Upper lobe of left lung (tissue), 6 donors: ENCODE measurements at regions not wholly inside any gene's neighbourhood (a gene's known extent, or its start where the extent isn't known, plus 50 kb on each side); places are given as distances from the start of the nearest gene placed in this dataset.

Experiments used
- ATAC-seq, 2 donors: fragments of 200-7000 bp; cut with Tn5 transposase; one replicate each; pipeline ENCODE4 v1.9.1; 2022; ENCODE audit warnings: mild to moderate bottlenecking in 2 of 2, moderate library complexity in 2 of 2; ENCODE audit not compliant: low FRiP score in 2 of 2
- DNase-seq, 2 donors: peaks; one replicate each; pipeline ENCODE4 v3.0.0-alpha.2; 2019 to 2020
- H3K27ac ChIP-seq, 4 donors: fragments of 200-600 bp; sonication (generic); one replicate each; pipeline ENCODE4 v1.5.1; 2016 to 2019
- H3K27me3 ChIP-seq, 4 donors: fragments of 200-600 bp; sonication (generic); one replicate each; pipeline ENCODE4 v1.5.1; 2017 to 2019
- H3K36me3 ChIP-seq, 4 donors: fragments of 200-600 bp; sonication (generic); one replicate each; pipeline ENCODE4 v1.5.1; 2016 to 2019
- H3K4me1 ChIP-seq, 4 donors: fragments of 200-600 bp; sonication (generic); one replicate each; pipeline ENCODE4 v1.5.1; 2018 to 2019
- H3K4me3 ChIP-seq, 4 donors: fragments of 200-600 bp; sonication (generic); one replicate each; pipeline ENCODE4 v1.5.1; 2017 to 2019; ENCODE audit warnings: mild to moderate bottlenecking in 2 of 4, moderate library complexity in 1 of 4
- H3K9me3 ChIP-seq, 4 donors: fragments of 200-600 bp; sonication (generic); one replicate each; pipeline ENCODE4 v1.5.1; 2018 to 2019
- CTCF ChIP-seq, 6 experiments: fragments of 450-650 bp in 4 of 6; fragments of 200-600 bp in 2 of 6; sonication (generic) in 2 of 6; IDR thresholded peaks; one replicate each; pipeline ENCODE4 v1.5.1; 2016 to 2019; ENCODE audit warnings: antibody characterized with exemption in 6 of 6
- EP300 ChIP-seq, 4 donors: sonication (generic); formaldehyde crosslinking; IDR thresholded peaks; one replicate each; pipeline ENCODE4 v1.5.1; 2017; ENCODE audit warnings: antibody characterized with exemption in 4 of 4, control low read depth in 2 of 4
- POLR2A ChIP-seq, 4 donors: fragments of 450-650 bp; IDR thresholded peaks; one replicate each; pipeline ENCODE4 v1.5.1; 2016 to 2017; ENCODE audit warnings: antibody characterized with exemption in 4 of 4, mild to moderate bottlenecking in 2 of 4
- POLR2AphosphoS5 ChIP-seq, 2 donors: sonication (generic); formaldehyde crosslinking; IDR thresholded peaks; one replicate each; pipeline ENCODE4 v1.5.1; 2017; ENCODE audit warnings: antibody characterized with exemption in 2 of 2
- WGBS, 2 donors: methylation state at CpG; one replicate each; pipeline ENCODE4 v1.1.5; 2017 to 2018; 5-methylcytosine and 5-hydroxymethylcytosine counted together
- donor health status: DM: no; HTN: no; CAD: no; lungs with moderate emphysema.
- donor health status: DM: no; HTN: yes; CAD: no; lungs with severe emphysema.

DNA sequence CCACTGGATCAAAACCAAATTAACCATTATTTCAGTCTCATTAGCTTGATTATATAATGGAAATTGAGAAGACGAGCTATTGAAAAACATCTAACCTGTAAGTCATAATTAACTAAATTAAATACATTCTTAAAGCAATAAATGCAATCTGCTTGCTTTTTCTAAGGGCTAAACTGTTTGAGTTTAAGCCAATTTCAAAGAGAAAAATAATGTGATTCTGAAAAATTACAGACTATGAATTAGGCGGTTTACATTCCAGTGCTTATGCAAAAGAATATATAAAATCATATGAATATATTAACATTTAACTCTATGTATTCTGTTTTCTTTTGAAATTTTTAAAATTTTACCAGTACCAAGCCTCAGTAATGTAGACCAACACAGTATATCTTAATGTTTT, 1349.4 kb downstream of the FSCB start:
- TF ChIP-seq POLR2AphosphoS5 (IDR thresholded peaks at IDR 0.05) (no peak), POLR2A (IDR thresholded peaks at IDR 0.05) (no peak), EP300 (IDR thresholded peaks at IDR 0.05) (no peak), CTCF (IDR thresholded peaks at IDR 0.05) (no peak)
- no peak overlapping the region for H3K4me3 ChIP-seq
- no peak overlapping the region for H3K27ac ChIP-seq
- H3K36me3 ChIP-seq = no peaks in the 10 kb centered on the region
- H3K27me3 ChIP-seq = no peaks in the 10 kb centered on the region
- no peak for DNase-seq
- no peak for ATAC-seq
- 75 to 77% methylated on average over 2 of the region's 2 CpGs for WGBS, 2 donors
- no peaks in the 10 kb centered on the region for H3K9me3 ChIP-seq
- H3K4me1 ChIP-seq = no peaks in the 10 kb centered on the region

DNA sequence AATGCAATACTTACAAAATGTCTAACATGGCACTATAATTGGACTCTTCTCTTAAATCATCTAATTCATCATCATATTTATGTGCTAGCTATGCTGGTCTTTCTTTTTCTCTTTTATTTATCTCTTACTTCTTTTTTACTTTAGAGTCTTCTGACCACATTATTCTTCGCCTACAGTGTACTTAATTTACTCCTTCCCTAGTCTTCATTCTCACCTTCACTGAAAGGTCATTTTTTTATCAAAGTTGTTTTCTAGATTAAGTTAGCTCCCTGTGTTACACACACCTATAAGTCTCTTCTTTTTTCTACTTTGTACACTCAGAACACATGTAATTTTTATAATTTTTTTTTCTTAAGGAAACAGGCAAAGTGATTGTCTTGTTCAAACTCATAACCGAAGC, 1351.2 kb downstream of the FSCB start:
- no peaks in the 10 kb centered on the region for H3K9me3 ChIP-seq
- 84 to 86% methylated on average over 2 of the region's 2 CpGs for WGBS, 2 donors
- no peak overlapping the region for H3K4me3 ChIP-seq
- no peak overlapping the region for H3K27ac ChIP-seq
- no peaks in the 10 kb centered on the region for H3K36me3 ChIP-seq
- DNase-seq (no peak), ATAC-seq (no peak)
- no peaks in the 10 kb centered on the region for H3K4me1 ChIP-seq
- TF ChIP-seq POLR2AphosphoS5 (IDR thresholded peaks at IDR 0.05) (no peak), EP300 (IDR thresholded peaks at IDR 0.05) (no peak), POLR2A (IDR thresholded peaks at IDR 0.05) (no peak), CTCF (IDR thresholded peaks at IDR 0.05) (no peak)
- no peaks in the 10 kb centered on the region for H3K27me3 ChIP-seq

DNA sequence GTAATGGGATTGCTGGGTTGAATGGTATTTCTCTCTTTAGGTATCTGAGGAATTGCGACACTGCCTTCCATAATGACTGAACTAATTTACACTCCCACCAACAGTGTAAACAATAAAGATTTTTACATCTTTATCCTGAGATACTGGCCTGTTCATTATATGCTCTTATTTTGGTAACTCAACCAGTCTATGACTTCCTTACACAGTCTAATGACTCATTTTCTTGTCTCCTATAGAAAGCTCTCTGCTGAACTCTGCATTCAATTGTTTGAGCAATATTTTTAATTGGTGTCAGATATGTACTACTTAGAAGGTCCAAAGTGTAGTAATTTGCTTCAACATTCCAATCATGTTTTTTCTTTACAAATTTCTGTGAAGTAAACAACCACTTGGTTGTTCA, 1351.8 kb downstream of the FSCB start:
- Histone ChIP-seq H3K4me1 (no peaks in the 10 kb centered on the region), H3K9me3 (no peaks in the 10 kb centered on the region), H3K27ac (no peak overlapping the region), H3K36me3 (no peaks in the 10 kb centered on the region), H3K4me3 (no peak overlapping the region), H3K27me3 (no peaks in the 10 kb centered on the region)
- ATAC-seq (no peak), DNase-seq (no peak)
- 93 to 94% methylated on average over 1 of the region's 1 CpG for WGBS, 2 donors
- no peak for TF ChIP-seq CTCF (IDR thresholded peaks at IDR 0.05)

- Histone ChIP-seq H3K4me1 (no peaks in the 10 kb centered on the region), H3K9me3 (no peaks in the 10 kb centered on the region), H3K4me3 (no peak overlapping the region), H3K36me3 (no peaks in the 10 kb centered on the region), H3K27ac (no peak overlapping the region), H3K27me3 (no peaks in the 10 kb centered on the region)
- DNase-seq (no peak), ATAC-seq (no peak)
- WGBS, 2 donors = 52 to 72% methylated on average over 3 of the region's 3 CpGs
- TF ChIP-seq CTCF (IDR thresholded peaks at IDR 0.05) (no peak), POLR2A (IDR thresholded peaks at IDR 0.05) (no peak), EP300 (IDR thresholded peaks at IDR 0.05) (no peak), POLR2AphosphoS5 (IDR thresholded peaks at IDR 0.05) (no peak)
Observed at GRCh38 chr14:43147485-43147884, 1359.6 kb downstream of the FSCB start.

GRCh38 chr14:43145361-43145760, 1361.7 kb downstream of the FSCB start:
- Histone ChIP-seq H3K27me3 (no peaks in the 10 kb centered on the region), H3K36me3 (no peaks in the 10 kb centered on the region), H3K27ac (no peak overlapping the region), H3K9me3 (no peaks in the 10 kb centered on the region), H3K4me3 (no peak overlapping the region), H3K4me1 (no peaks in the 10 kb centered on the region)
- no peak for DNase-seq
- no peak for TF ChIP-seq POLR2A (IDR thresholded peaks at IDR 0.05)
- TF ChIP-seq CTCF (IDR thresholded peaks at IDR 0.05) = no peak
- no peak for TF ChIP-seq EP300 (IDR thresholded peaks at IDR 0.05)
- TF ChIP-seq POLR2AphosphoS5 (IDR thresholded peaks at IDR 0.05) = no peak
- no peak for ATAC-seq
- 70 to 71% methylated on average over 2 of the region's 2 CpGs for whole genome bisulfite sequencing, 2 donors
